Epithelial cell of esophagus (primary cell): ENCODE measurements at regions not wholly inside any gene's neighbourhood (a gene's known extent, or its start where the extent isn't known, plus 50 kb on each side); places are given as distances from the start of the nearest gene placed in this dataset.

ENCODE experiments used
- DNase-seq: peaks from one replicate; pipeline ENCODE4 v3.0.0; 2010; ENCODE audit warnings: low read depth
- H3K4me3 ChIP-seq: 2 replicates; pipeline ENCODE4 v1.5.1; 2011; ENCODE audit warnings: mild to moderate bottlenecking, low read length, control low read depth
- CTCF ChIP-seq: IDR thresholded peaks from 2 replicates; pipeline ENCODE4 v1.5.1; 2011; ENCODE audit warnings: low read depth, mild to moderate bottlenecking, low read length, control low read depth, inconsistent platforms; ENCODE audit not compliant: insufficient read depth; ENCODE audit errors: missing control alignments

GRCh38 chr16:55123652-55124051 is 193.0 kb downstream of the IRX5 start:
- no peak for DNase-seq
- no peak overlapping the region for H3K4me3 ChIP-seq
- no peak for TF ChIP-seq CTCF

- no peak for DNase-seq
- no peak for TF ChIP-seq CTCF
Observed at GRCh38 chr16:55125818-55126385, 195.2 kb downstream of the IRX5 start.

GRCh38 chr16:55126456-55126855 is 195.8 kb downstream of the IRX5 start:
- no peak for DNase-seq
- no peak overlapping the region for H3K4me3 ChIP-seq
- TF ChIP-seq CTCF = no peak

More at GRCh38 chr16:55125818-55126385, 195.2 kb downstream of the IRX5 start:
- no peak overlapping the region for H3K4me3 ChIP-seq

- no peak for DNase-seq
- TF ChIP-seq CTCF = no peak
- H3K4me3 ChIP-seq = no peak overlapping the region
Observed at GRCh38 chr16:55130456-55130855, 193.5 kb upstream of the IRX6 start.

- no peak for TF ChIP-seq CTCF
- no peak overlapping the region for H3K4me3 ChIP-seq
- DNase-seq = no peak
Observed at GRCh38 chr16:55130911-55131310, 193.1 kb upstream of the IRX6 start.

GRCh38 chr16:55133654-55134053 is 190.3 kb upstream of the IRX6 start:
- TF ChIP-seq CTCF = no peak
- no peak overlapping the region for H3K4me3 ChIP-seq
- no peak for DNase-seq
